GM10266 (cell line): ENCODE measurements at regions not wholly inside any gene's neighbourhood (a gene's known extent, or its start where the extent isn't known, plus 50 kb on each side); places are given as distances from the start of the nearest gene placed in this dataset.

Experiments
- DNase-seq: peaks from one replicate; pipeline ENCODE4 v3.0.0; 2012; ENCODE audit errors: extremely low spot score
- CTCF ChIP-seq: IDR thresholded peaks from 2 replicates; pipeline ENCODE4 v1.5.1; 2012; ENCODE audit warnings: mild to moderate bottlenecking, low read depth; ENCODE audit not compliant: control insufficient read depth, insufficient read depth; ENCODE audit errors: missing control alignments

DNA sequence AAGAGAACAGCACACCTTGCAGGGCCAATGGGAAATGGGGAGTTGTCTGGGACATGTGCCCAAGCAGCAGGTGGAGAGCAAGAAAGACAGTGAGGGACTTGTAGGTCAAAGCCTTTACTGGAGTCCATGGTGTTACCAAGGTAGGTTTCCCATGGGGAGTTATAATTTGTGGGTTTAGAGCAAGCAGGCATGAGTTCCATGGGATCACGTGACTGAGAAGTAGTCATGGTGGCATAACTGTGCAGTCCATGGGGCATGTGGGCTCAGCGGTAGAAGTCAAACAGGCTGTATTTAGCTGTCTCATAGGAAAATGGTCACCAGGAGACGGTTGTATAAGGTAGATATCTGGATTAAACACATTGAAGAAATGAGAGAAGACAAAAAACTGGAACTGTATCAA, 715.1 kb downstream of the SLITRK1 start:
- no peak for TF ChIP-seq CTCF
- no peak for DNase-seq

DNA sequence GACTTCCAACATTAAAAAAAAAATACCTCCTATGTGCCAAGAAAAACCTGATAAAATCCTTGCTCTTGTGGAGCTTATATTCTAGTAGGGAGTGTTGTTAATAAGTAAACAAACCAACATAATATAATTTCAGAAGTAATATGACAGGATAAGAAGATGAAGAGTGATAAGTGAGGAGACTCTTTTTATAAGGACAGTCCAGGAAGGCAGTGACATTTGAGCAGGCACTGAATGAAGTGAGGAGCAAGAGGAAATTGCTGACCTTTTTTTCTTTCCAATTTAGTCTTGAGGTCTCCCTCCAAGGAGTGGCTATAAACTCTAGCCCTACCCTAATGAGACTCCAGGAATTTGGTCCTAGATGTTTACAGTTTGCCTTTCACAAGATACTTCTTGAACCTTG, 715.7 kb downstream of the SLITRK1 start:
- no peak for TF ChIP-seq CTCF
- DNase-seq: no peak

DNA sequence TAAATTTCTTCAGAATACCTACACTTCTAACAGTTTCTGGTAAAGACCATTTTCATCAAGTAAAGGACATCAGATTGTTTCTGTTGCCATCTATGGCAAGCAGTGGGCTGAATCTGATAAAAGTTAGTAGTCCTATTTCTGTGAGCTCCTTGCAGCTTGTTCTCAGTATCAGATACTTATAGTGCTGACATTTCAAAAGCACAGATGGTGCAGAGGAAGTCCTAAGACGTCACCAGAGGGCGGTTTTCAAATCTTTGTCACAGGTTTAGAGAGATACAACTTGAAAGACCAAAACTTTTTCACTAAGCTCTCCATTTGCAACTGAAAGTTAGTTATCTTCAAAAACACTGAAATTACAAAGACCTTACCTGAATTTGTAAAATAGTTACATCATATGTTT, 719.8 kb downstream of the SLITRK1 start:
- no peak for TF ChIP-seq CTCF
- no peak for DNase-seq

DNA sequence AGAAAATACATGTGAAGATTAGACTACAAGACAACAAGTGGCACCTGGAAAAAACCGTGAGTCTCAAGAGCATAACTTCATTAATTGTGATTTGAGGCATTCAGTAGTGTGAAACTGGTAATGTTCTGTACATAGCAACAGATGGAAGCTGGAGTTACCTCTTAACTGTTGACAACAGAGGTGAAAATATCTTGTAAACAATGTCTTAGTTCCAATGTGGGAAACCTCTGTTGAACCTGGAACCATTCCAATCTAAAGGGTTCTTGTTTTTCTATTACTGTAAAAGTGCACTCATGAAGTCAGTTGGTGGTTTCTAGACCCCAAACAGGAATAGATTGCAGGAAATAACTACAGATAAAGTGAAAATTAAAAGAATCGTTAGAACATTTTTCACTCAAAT, 728.4 kb downstream of the SLITRK1 start:
- DNase-seq: no peak
- TF ChIP-seq CTCF: no peak

DNA sequence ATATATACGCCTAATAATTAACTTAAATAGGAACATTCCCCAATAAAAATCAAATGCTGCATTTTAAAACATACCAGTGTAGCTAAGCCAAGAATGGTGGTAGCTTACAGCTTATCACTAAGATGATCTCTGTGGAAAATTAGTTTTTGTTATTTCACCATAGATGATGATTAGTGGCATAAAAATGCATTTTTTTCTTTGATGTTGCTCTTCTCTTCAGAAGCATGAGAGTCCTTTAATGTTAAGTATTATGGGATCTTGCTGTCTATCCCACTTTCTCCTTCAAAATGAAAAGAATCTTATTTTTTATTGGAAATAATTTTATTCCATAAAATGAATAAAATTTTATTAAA, 731.0 kb downstream of the SLITRK1 start:
- TF ChIP-seq CTCF: no peak
- no peak for DNase-seq

DNA sequence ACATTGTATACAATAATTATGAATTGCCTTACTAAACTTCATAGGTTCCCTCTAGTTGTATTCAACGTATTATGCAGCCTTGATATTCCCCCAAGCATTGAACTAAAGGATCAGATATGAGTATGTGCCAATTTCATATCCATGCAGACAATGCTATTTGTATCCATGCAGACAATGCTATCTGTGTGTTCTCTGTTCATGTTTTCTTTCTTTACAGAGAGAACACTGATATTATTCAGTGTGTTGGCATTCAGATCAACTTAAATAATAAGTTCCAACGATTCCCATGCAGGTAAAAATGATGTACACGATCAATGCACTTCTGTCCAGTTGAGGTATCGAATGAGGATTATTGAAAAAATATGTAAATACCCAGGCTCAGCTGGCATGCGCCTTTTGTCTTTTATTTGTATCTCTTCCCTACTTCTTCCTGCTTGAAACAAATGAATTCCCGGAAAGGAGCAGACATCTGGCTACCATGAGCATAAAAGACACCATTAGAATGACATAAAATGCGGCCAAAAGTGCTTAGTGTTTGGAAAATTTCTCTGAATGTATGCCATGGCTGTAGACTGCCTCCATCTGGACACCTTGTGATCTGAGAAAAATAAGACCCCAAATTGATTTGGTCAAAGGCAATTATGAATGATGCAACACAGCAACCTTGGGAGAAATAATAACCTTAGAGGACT, 731.5 kb downstream of the SLITRK1 start:
- TF ChIP-seq CTCF: no peak
- no peak for DNase-seq

GRCh38 chr13:83136660-83137059, 745.6 kb downstream of the SLITRK1 start:
- no peak for TF ChIP-seq CTCF

More at GRCh38 chr13:83136660-83137059, 745.6 kb downstream of the SLITRK1 start:
- no peak for DNase-seq
